Glutamatergic neuron (in vitro differentiated cells): ENCODE measurements at regions not wholly inside any gene's neighbourhood (a gene's known extent, or its start where the extent isn't known, plus 50 kb on each side); places are given as distances from the start of the nearest gene placed in this dataset.

Experiments used
- DNase-seq: peaks from one replicate; pipeline ENCODE4 v3.0.0; 2022
- H3K27ac Mint-ChIP-seq: one replicate; pipeline ENCODE4 v1.8.0; 2020; ENCODE audit warnings: mild to moderate bottlenecking, mixed read lengths, inconsistent platforms; ENCODE audit not compliant: unreplicated experiment
- H3K27me3 Mint-ChIP-seq: one replicate; pipeline ENCODE4 v1.8.0; 2020; ENCODE audit warnings: mild to moderate bottlenecking, moderate library complexity, mixed read lengths, inconsistent platforms; ENCODE audit not compliant: unreplicated experiment
- H3K36me3 Mint-ChIP-seq: one replicate; pipeline ENCODE4 v1.8.0; 2020; ENCODE audit warnings: mild to moderate bottlenecking, mixed read lengths, inconsistent platforms; ENCODE audit not compliant: unreplicated experiment
- H3K4me1 Mint-ChIP-seq: one replicate; pipeline ENCODE4 v1.8.0; 2020; ENCODE audit warnings: mild to moderate bottlenecking, low read depth, mixed read lengths, inconsistent platforms; ENCODE audit not compliant: unreplicated experiment
- H3K4me3 Mint-ChIP-seq: one replicate; pipeline ENCODE4 v1.8.0; 2020; ENCODE audit warnings: mild to moderate bottlenecking, mixed read lengths, inconsistent platforms; ENCODE audit not compliant: unreplicated experiment
- H3K9me3 Mint-ChIP-seq: one replicate; pipeline ENCODE4 v1.8.0; 2020; ENCODE audit warnings: mild to moderate bottlenecking, moderate library complexity, mixed read lengths, inconsistent platforms; ENCODE audit not compliant: unreplicated experiment
- microRNA-seq: library from miRNA; unstranded; fragments of <30 nt; microRNA quantifications from one replicate; pipeline ENCODE4, GENCODE V29; 2020; ENCODE audit not compliant: unreplicated experiment
- TF ChIP-seq, protein P1 (sequence below): fragments of 200-600 bp; sonication (generic); IDR thresholded peaks from one replicate; pipeline ENCODE4 v1.5.0; 2021; ENCODE audit not compliant: partially characterized antibody, unreplicated experiment

DNA sequence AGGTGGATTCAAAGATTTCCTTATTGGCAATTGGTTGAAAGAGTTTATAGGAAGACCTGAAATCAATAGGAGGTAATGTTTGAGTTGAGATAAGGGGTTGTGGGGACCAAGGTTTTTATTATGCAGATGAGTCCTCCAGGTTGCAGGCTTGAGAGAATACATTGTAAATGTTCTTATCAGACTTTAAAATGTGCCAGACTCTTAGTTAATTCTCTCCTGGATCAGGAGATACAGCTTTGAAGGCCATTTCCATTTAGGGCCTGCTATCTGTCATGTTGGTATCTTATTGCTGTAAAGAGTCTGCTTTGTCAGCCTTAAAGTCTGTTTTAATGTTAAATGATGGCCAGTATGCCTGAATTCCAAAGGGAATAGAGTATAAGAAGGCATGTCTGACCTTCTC lies 61.8 kb upstream of the CALCR start:
- Mint-ChIP-seq H3K4me1 (peaks cover 15% of the 10 kb centered on the region), H3K9me3 (peaks cover 1% of the 10 kb centered on the region), H3K27me3 (no peaks in the 10 kb centered on the region), H3K27ac (no peak overlapping the region), H3K4me3 (no peak overlapping the region), H3K36me3 (no peaks in the 10 kb centered on the region)
- TF ChIP-seq, protein P1, sequence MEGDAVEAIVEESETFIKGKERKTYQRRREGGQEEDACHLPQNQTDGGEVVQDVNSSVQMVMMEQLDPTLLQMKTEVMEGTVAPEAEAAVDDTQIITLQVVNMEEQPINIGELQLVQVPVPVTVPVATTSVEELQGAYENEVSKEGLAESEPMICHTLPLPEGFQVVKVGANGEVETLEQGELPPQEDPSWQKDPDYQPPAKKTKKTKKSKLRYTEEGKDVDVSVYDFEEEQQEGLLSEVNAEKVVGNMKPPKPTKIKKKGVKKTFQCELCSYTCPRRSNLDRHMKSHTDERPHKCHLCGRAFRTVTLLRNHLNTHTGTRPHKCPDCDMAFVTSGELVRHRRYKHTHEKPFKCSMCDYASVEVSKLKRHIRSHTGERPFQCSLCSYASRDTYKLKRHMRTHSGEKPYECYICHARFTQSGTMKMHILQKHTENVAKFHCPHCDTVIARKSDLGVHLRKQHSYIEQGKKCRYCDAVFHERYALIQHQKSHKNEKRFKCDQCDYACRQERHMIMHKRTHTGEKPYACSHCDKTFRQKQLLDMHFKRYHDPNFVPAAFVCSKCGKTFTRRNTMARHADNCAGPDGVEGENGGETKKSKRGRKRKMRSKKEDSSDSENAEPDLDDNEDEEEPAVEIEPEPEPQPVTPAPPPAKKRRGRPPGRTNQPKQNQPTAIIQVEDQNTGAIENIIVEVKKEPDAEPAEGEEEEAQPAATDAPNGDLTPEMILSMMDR = no peak
- no peak for DNase-seq

- DNase-seq = no peak
- Mint-ChIP-seq H3K4me1 (peaks cover 17% of the 10 kb centered on the region), H3K36me3 (no peaks in the 10 kb centered on the region), H3K9me3 (peaks cover 1% of the 10 kb centered on the region), H3K27me3 (no peaks in the 10 kb centered on the region), H3K27ac (no peak overlapping the region), H3K4me3 (no peak overlapping the region)
- TF ChIP-seq, protein P1 = no peak
Measured at GRCh38 chr7:93632371-93632770, 57.8 kb upstream of the CALCR start.

GRCh38 chr7:93629291-93629801 lies 54.8 kb upstream of the CALCR start:
- Mint-ChIP-seq H3K36me3 (peaks cover 5% of the 10 kb centered on the region), H3K27ac (no peak overlapping the region)

GRCh38 chr7:93626869-93627268 lies 52.3 kb upstream of the CALCR start:
- no peak overlapping the region for H3K4me3 Mint-ChIP-seq
- H3K36me3 Mint-ChIP-seq = peaks cover 5% of the 10 kb centered on the region
- peaks cover 5% of the 10 kb centered on the region for H3K4me1 Mint-ChIP-seq
- no peak overlapping the region for H3K27ac Mint-ChIP-seq
- H3K9me3 Mint-ChIP-seq = no peaks in the 10 kb centered on the region
- TF ChIP-seq, protein P1 = no peak
- no peak for DNase-seq
- H3K27me3 Mint-ChIP-seq = peaks cover 2% of the 10 kb centered on the region

More at GRCh38 chr7:93629291-93629801, 54.8 kb upstream of the CALCR start:
- Mint-ChIP-seq H3K27me3 (no peaks in the 10 kb centered on the region), H3K4me3 (no peak overlapping the region), H3K9me3 (no peaks in the 10 kb centered on the region), H3K4me1 (peaks cover 11% of the 10 kb centered on the region)
- TF ChIP-seq, protein P1 = no peak
- no peak for DNase-seq

Small RNAs in the stretch of these regions (microRNA-seq; reads per million reads assigned to microRNA genes)
- 0.96 reads per million for gene MIR4652
